Ovary (tissue), 3 donors: ENCODE measurements at regions not wholly inside any gene's neighbourhood (a gene's known extent, or its start where the extent isn't known, plus 50 kb on each side); places are given as distances from the start of the nearest gene placed in this dataset.

Experiments
- EP300 ChIP-seq: sonication (generic); formaldehyde crosslinking; IDR thresholded peaks from one replicate; pipeline ENCODE4 v1.6.1; 2017; ENCODE audit warnings: antibody characterized with exemption
- POLR2A ChIP-seq: fragments of 450-650 bp; IDR thresholded peaks from one replicate; pipeline ENCODE4 v1.6.1; 2017; ENCODE audit warnings: antibody characterized with exemption, mild to moderate bottlenecking, moderate library complexity
- TF ChIP-seq, protein P1 (sequence below), 3 donors: fragments of 450-650 bp in 2 of 3; fragments of 200-600 bp in 1 of 3; IDR thresholded peaks; one replicate each; pipeline versions ENCODE4 v1.5.1 to v1.8.0; 2016 to 2022; ENCODE audit warnings: antibody characterized with exemption in 3 of 3, mild to moderate bottlenecking in 1 of 3
- donor health status: DM: no; HTN: no; CAD: no.

GRCh38 chr12:97938031-97938430, 475.4 kb downstream of the RMST start:
- TF ChIP-seq, protein P1, sequence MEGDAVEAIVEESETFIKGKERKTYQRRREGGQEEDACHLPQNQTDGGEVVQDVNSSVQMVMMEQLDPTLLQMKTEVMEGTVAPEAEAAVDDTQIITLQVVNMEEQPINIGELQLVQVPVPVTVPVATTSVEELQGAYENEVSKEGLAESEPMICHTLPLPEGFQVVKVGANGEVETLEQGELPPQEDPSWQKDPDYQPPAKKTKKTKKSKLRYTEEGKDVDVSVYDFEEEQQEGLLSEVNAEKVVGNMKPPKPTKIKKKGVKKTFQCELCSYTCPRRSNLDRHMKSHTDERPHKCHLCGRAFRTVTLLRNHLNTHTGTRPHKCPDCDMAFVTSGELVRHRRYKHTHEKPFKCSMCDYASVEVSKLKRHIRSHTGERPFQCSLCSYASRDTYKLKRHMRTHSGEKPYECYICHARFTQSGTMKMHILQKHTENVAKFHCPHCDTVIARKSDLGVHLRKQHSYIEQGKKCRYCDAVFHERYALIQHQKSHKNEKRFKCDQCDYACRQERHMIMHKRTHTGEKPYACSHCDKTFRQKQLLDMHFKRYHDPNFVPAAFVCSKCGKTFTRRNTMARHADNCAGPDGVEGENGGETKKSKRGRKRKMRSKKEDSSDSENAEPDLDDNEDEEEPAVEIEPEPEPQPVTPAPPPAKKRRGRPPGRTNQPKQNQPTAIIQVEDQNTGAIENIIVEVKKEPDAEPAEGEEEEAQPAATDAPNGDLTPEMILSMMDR (IDR thresholded peaks at IDR 0.05): no peak
- no peak for TF ChIP-seq POLR2A
- no peak for TF ChIP-seq EP300
